GM12878 (cell line): ENCODE measurements at regions not wholly inside any gene's neighbourhood (a gene's known extent, or its start where the extent isn't known, plus 50 kb on each side); places are given as distances from the start of the nearest gene placed in this dataset.

Experiments used
- ATAC-seq: fragments of 200-7000 bp; cut with Tn5 transposase; 3 replicates; pipeline ENCODE4 v1.9.1; 2020; ENCODE audit warnings: mild to moderate bottlenecking, moderate library complexity
- BruUV-seq: library from RNA; stranded (reverse); fragments of 400-500 nt; replicated peaks from 2 replicates; lab custom pipeline; 2021; lab: Mats Ljungman, UMichigan
- CTCF ChIA-PET: fragments of 300-600 bp; sonication (Branson Sonifier 250); formaldehyde crosslinking; extraction: SDS; loops from one replicate; lab custom pipeline; 2021; ENCODE audit warnings: inconsistent platforms; lab: Yijun Ruan, JAX
- POLR2A ChIA-PET: fragments of 350-600 bp; formaldehyde crosslinking; extraction: SDS; loops from one replicate; lab custom pipeline; 2021; ENCODE audit warnings: inconsistent platforms; lab: Charles Lee
- RAD21 ChIA-PET: fragments of 300-600 bp; sonication (Branson Sonifier 250); formaldehyde crosslinking; loops from one replicate; lab custom pipeline; 2023; ENCODE audit warnings: antibody characterized with exemption; ENCODE audit not compliant: unreplicated experiment; lab: Charles Lee
- SMC1A ChIA-PET: fragments of 300-600 bp; sonication (Branson Sonifier 250); formaldehyde crosslinking; loops from one replicate; lab custom pipeline; 2023; ENCODE audit not compliant: unreplicated experiment, uncharacterized antibody; lab: Charles Lee
- DNase-seq: peaks from one replicate; pipeline ENCODE4 v3.0.0-alpha.2; 2011; ENCODE audit warnings: low read depth, low spot score
- FAIRE-seq: peaks from 3 replicates; lab custom pipeline; 2011; peaks lifted over from hg19 to GRCh38; lab: Jason Lieb, UNC
- H2AFZ ChIP-seq: 2 replicates; pipeline ENCODE4 v1.6.0; 2011; ENCODE audit warnings: low read depth, low read length, control low read depth; ENCODE audit not compliant: control insufficient read depth
- H3K27ac ChIP-seq: 2 replicates; pipeline ENCODE4 v1.5.1; 2011; ENCODE audit warnings: control low read depth; ENCODE audit not compliant: control insufficient read depth, insufficient read depth
- H3K27me3 ChIP-seq, 2 experiments: replicated peaks in 1 of 2; 2 replicates each; pipeline versions ENCODE4 v1.6.0 to v1.6.1; 2011; ENCODE audit warnings: low read length in 1 of 2; ENCODE audit not compliant: control insufficient read depth in 2 of 2, insufficient read depth in 2 of 2
- H3K36me3 ChIP-seq, 2 experiments: 2 replicates each; pipeline ENCODE4 v1.5.1; 2011; ENCODE audit warnings: low read length in 1 of 2; ENCODE audit not compliant: control insufficient read depth in 2 of 2, insufficient read depth in 2 of 2
- H3K4me1 ChIP-seq: 2 replicates; pipeline ENCODE4 v1.6.1; 2011; ENCODE audit warnings: mild to moderate bottlenecking, low read length, moderate library complexity, mixed read lengths; ENCODE audit not compliant: control insufficient read depth, insufficient read depth
- H3K4me2 ChIP-seq: 2 replicates; pipeline ENCODE4 v1.6.0; 2011; ENCODE audit warnings: control low read depth; ENCODE audit not compliant: control insufficient read depth, insufficient read depth
- H3K4me3 ChIP-seq: fragments of 200-600 bp; sonication (generic); 2 replicates; pipeline ENCODE4 v1.5.1; 2016
- H3K79me2 ChIP-seq: 2 replicates; pipeline ENCODE4 v1.6.0; 2011; ENCODE audit warnings: low read length; ENCODE audit not compliant: control insufficient read depth, insufficient read depth
- H3K9ac ChIP-seq: 2 replicates; pipeline ENCODE4 v1.8.0; 2011; ENCODE audit warnings: low read length, control low read depth, mixed read lengths; ENCODE audit not compliant: control insufficient read depth, insufficient read depth
- H3K9me3 ChIP-seq: replicated peaks from 3 replicates; pipeline ENCODE4 v1.5.1; 2011; ENCODE audit warnings: mild to moderate bottlenecking, low read length; ENCODE audit not compliant: control insufficient read depth, insufficient read depth
- H4K20me1 ChIP-seq: 2 replicates; pipeline ENCODE4 v1.6.0; 2011; ENCODE audit not compliant: control insufficient read depth, insufficient read depth
- EP300 ChIP-seq, 2 experiments: fragments of 150-350 bp in 1 of 2; IDR thresholded peaks; 2 replicates each; pipeline ENCODE4 v1.6.1; 2011 to 2012; ENCODE audit warnings: low read depth in 2 of 2, low read length in 2 of 2, borderline replicate concordance in 1 of 2, improper control_type of control experiment in 1 of 2, inconsistent platforms in 1 of 2; ENCODE audit not compliant: control insufficient read depth in 1 of 2
- GATAD2B ChIP-seq: fragments of 450-650 bp; conservative IDR thresholded peaks from 2 replicates; pipeline ENCODE4 v1.6.1; 2017; ENCODE audit warnings: low read depth, mild to moderate bottlenecking, moderate library complexity
- MTA2 ChIP-seq: fragments of 450-650 bp; IDR thresholded peaks from 2 replicates; pipeline ENCODE4 v1.6.1; 2016; ENCODE audit warnings: low read depth, mild to moderate bottlenecking, moderate library complexity
- NKRF ChIP-seq: fragments of 450-650 bp; conservative IDR thresholded peaks from 2 replicates; pipeline ENCODE4 v1.6.1; 2017; ENCODE audit warnings: mild to moderate bottlenecking, moderate library complexity
- RUNX3 ChIP-seq: IDR thresholded peaks from 2 replicates; pipeline ENCODE4 v1.6.1; 2012; ENCODE audit warnings: low read length, inconsistent platforms
- YBX1 ChIP-seq: fragments of 450-650 bp; IDR thresholded peaks from 2 replicates; pipeline ENCODE4 v1.6.1; 2016; ENCODE audit warnings: antibody characterized with exemption
- ZNF207 ChIP-seq: fragments of 450-650 bp; IDR thresholded peaks from 2 replicates; pipeline ENCODE4 v1.6.1; 2014; ENCODE audit warnings: antibody characterized with exemption, mild to moderate bottlenecking, borderline replicate concordance
- WGBS: methylation state at CpG from one replicate; pipeline ENCODE4 v1.1.6; 2016; ENCODE audit warnings: low lambda C conversion rate; ENCODE audit not compliant: insufficient replicate concordance, insufficient coverage; ENCODE audit errors: missing lambda C conversion rate; 5-methylcytosine and 5-hydroxymethylcytosine counted together
- in situ Hi-C: fragments of 300-500 bp; cut with MboI; formaldehyde crosslinking; loops from 9 replicates; pipeline ENCODE4 v1.14.3; 2018; ENCODE audit warnings: mixed read lengths
- intact Hi-C: fragments of 100-400 bp; cut with micrococcal nuclease; formaldehyde crosslinking; loops from one replicate; pipeline ENCODE4 v1.14.2; 2022; ENCODE audit not compliant: unreplicated experiment
- TF ChIP-seq, protein P1 (sequence below): fragments of 450-650 bp; IDR thresholded peaks from 2 replicates; pipeline ENCODE4 v1.6.1; 2017; ENCODE audit warnings: borderline replicate concordance

GRCh38 chr5:173453167-173453566 is 125.0 kb upstream of the STC2 start:
- H3K9ac ChIP-seq = no peak overlapping the region
- in situ Hi-C loops = no loop called here

More at GRCh38 chr5:173453167-173453566, 125.0 kb upstream of the STC2 start:
- TF ChIP-seq EP300 (IDR thresholded peaks at IDR 0.05; ENCODE audit: borderline replicate concordance in 1 of 2, control insufficient read depth in 1 of 2, low read depth in 2 of 2, low read length in 2 of 2) = no peak
- TF ChIP-seq GATAD2B = no peak
- no peak for TF ChIP-seq RUNX3
- TF ChIP-seq, protein P1, sequence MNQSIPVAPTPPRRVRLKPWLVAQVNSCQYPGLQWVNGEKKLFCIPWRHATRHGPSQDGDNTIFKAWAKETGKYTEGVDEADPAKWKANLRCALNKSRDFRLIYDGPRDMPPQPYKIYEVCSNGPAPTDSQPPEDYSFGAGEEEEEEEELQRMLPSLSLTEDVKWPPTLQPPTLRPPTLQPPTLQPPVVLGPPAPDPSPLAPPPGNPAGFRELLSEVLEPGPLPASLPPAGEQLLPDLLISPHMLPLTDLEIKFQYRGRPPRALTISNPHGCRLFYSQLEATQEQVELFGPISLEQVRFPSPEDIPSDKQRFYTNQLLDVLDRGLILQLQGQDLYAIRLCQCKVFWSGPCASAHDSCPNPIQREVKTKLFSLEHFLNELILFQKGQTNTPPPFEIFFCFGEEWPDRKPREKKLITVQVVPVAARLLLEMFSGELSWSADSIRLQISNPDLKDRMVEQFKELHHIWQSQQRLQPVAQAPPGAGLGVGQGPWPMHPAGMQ = no peak
- no peak for TF ChIP-seq NKRF
- TF ChIP-seq YBX1 = no peak
- TF ChIP-seq MTA2 = no peak
- no peak for TF ChIP-seq ZNF207
- Histone ChIP-seq H3K4me2 (no peak overlapping the region), H4K20me1 (no peaks in the 10 kb centered on the region), H3K4me3 (no peak overlapping the region), H2AFZ (no peak overlapping the region), H3K36me3 (no peaks in the 10 kb centered on the region), H3K27me3 (no peaks in the 10 kb centered on the region; a peak in 1 of 4 replicates), H3K9me3 (no peaks in the 10 kb centered on the region), H3K4me1 (no peaks in the 10 kb centered on the region), H3K27ac (no peak overlapping the region), H3K79me2 (no peaks in the 10 kb centered on the region)
- FAIRE-seq = no peak
- WGBS = 27% methylated on average over 4 of the region's 4 CpGs
- intact Hi-C loops = no loop called here
- no peak for DNase-seq
- no TSS peak for BruUV-seq
- no peak for ATAC-seq
- ChIA-PET POLR2A (no interaction called here), RAD21 (no interaction called here), SMC1A (no interaction called here), CTCF (interaction anchor here (1.1 kb wide), 1 partner anchor 120 kb away, joined by 4 read pairs; no protein-coding TSS in a partner anchor)
